NCI-H128 (cell line): ENCODE measurements at regions not wholly inside any gene's neighbourhood (a gene's known extent, or its start where the extent isn't known, plus 50 kb on each side); places are given as distances from the start of the nearest gene placed in this dataset.
"Not testable (repeated sequence)": the region's sequence is repeated elsewhere in the genome, so short reads cannot be mapped to it uniquely, and the experiment has no call there.

Experiments
- DNase-seq: peaks from one replicate; lab custom pipeline; 2025; ENCODE audit not compliant: unreplicated experiment; lab: John Stamatoyannopoulos, UW

DNA sequence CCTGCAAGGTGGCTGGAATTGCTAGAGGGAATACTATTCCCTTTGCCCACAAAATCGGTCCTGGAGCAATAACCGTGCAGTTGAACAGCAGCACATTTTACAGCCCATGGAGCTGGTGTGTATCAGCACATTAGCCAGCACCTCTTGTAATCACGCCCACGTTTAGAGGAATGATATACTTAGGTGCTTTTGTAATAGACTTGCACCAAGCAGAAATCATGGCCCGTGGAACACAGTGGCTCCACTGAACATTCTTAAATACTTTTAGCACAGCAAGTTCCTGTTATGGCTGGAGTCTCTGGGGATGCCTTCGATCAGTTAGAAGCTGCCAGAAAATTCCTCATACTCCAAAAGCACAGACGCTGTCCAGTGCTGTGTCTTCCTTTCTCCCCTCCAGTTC is 218.1 kb upstream of the FAM78B start:
- no peak for DNase-seq

GRCh38 chr1:166390366-166391033 is 223.7 kb upstream of the FAM78B start:
- no peak for DNase-seq

DNA sequence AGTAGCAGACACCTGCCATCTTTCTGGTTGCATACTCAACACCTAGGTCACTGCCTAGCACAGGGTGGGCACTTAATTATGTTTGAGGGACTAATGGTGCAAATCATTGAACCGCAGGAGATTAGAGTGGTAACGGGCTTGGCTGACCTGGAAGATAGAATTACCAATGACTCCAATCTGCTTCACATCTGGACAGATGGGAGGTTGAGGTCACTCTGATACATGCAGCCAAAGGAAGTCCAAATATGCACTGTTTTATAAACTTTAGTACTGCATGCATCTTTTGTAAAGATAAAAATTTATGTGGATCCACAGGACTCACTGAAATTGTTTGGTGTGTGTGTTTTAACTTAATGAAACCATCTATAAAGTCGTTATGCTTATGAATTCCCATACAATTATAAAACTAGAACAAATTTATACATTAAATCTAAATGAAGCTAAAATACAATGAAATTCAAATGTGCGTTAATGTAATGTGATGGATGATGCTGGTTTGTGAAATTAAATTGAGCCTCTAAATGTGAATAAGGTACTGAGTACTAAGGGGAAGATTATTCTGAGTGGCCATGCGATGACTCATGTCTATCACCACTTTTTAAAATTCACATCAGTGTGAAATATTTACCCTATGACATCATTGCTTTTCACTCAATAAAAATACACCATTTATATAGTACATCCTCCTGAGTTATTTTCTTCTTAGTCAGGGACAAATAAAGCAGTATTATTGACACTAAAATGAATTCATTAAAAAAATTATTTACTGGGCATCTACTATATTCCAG is 224.7 kb upstream of the FAM78B start:
- no peak for DNase-seq

DNA sequence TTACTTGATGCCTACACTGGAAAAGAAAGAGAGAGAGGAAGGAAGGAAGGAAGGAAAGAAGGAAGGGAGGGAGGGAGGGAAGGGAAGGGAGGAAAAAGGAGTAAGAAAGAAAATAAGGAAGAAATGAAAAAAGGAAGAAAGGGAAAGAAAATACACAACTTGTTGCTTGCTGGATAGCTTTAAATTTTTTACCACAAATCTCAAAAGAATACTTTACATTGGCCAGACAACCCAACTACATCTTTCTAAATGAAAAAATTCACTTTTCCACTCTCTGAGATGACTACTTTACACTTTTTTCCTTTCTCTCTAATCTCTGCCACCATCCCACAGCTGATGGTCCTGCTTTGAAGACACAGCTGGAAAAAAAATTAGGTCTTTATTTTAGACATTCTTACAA is 228.9 kb upstream of the FAM78B start:
- DNase-seq: no peak

DNA sequence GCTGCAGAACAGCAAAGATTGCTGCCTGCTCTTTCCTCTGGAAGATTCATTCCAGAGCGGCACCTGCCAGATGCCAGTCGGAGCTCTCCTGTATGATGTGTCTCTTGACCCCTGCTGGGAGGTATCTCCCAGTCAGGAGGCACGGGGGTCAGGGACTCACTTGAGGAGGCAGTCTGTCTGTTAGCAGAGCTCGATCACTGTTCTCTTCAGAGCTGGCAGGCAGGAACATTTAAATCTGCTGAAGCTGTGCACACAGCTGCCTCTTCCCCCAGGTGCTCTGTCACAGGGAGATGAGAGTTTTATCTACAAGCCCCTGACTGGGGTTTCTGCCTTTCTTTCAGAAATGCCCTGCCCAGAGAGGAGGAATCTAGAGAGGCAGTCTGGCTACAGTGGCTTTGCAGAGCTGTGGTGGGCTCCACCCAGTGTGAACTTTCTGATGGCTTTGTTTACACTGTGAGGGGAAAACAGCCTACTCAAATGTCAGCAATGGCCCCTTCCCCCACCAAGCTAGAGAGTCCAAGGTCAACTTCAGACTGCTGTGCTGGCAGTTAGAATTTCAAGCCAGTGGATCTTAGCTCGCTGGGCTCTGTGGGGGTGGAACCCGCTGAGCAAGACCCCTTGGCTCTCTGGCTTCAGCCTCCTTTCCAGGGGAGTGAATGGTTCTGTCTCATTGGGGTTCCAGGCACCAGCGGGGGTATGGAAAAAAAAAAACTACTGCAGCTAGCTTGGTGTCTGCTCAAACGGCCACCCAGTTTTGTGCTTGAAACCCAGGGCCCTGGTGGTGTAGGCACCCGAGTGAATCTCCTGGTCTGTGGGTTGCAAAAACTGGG is 242.7 kb upstream of the FAM78B start:
- DNase-seq: not testable (repeated sequence)

GRCh38 chr1:166410083-166410385 is 243.2 kb upstream of the FAM78B start:
- no peak for DNase-seq

DNA sequence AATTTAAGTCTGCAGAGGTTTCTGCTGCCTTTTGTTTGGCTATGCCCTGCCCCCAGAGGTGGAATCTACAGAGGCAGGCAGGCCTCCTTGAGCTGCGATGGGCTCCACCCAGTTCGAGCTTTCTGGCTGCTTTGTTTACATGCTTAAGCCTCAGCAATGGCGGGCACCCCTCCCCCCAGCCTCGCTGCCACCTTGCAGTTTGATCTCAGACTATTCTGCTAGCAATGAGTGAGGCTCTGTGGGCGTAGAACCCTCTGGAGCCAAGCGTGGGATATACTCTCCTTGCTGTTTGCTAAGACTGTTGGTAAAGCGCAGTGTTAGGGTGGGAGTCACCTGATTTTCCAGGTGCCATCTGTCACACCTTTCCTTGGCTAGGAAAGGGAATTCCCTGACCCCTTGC is 250.0 kb upstream of the FAM78B start:
- DNase-seq: not testable (repeated sequence)

DNA sequence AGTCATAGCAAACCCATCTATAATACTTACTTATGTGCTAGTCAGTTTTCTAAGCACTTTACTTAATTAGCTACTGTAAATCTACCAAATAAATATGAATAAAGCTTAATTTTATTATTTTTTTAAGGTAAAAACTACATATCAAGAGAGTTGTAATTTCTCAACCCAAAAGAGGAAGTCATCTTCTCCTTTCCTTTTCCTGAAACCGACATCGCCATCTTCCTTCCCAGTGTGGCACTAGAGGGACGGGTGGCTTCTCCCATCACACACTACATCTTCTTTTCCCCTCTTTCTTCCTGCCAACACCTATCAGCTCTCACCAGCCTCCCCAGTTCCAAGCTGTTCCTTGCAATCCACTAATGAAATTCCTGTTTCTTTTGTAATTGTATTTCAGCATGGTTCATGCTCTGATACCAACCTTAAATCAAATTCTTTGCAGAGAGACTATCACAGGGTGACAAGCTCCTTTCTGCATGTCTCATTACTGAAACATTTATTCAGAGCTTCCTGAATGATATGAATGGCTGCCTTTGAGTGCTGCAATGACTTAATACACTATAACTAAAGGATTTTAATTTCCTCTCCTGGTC is 251.6 kb upstream of the FAM78B start:
- no peak for DNase-seq

- not testable (repeated sequence) for DNase-seq
These were observed 255.8 kb upstream of the FAM78B start for GRCh38 chr1:166422586-166422985.

- no peak for DNase-seq
These were observed 265.9 kb upstream of the FAM78B start for GRCh38 chr1:166432655-166433054.

DNA sequence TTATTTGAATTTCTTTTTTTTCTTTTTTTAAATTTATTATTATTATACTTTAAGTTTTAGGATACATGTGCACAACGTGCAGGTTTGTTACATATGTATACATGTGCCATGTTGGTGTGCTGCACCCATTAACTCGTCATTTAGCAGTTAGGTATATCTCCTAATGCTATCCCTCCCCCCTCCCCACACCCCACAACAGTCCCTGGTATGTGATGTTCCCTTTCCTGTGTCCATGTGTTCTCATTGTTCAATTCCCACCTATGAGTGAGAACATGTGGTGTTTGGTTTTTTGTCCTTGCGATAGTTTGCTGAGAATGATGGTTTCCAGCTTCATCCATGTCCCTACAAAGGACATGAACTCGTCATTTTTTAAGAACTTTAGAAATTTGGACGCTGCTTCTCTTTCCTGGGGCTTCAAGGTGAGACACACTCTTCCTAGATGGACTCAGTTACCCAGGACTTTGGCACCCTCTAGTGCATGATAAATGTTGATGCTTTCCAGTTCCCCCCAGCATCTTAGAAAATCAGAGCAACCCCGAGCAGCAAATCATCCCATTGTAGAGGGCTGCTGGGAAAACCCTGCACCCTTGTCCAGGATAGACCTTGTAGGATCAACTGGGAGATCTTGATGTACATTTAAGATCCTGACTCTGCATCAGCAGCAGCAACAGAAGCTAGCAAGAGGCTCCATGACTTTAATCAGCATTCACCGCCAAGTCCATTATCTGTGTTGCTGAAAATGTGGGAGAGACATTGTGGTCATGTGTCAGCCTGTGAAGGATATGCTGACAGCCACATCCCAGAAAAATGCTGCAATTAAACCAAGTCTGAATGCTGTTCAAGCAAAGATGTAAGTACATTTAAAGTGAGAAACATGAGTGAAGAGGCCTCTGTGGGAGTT is 266.9 kb upstream of the FAM78B start:
- peak; percentile 4 for DNase-seq

DNA sequence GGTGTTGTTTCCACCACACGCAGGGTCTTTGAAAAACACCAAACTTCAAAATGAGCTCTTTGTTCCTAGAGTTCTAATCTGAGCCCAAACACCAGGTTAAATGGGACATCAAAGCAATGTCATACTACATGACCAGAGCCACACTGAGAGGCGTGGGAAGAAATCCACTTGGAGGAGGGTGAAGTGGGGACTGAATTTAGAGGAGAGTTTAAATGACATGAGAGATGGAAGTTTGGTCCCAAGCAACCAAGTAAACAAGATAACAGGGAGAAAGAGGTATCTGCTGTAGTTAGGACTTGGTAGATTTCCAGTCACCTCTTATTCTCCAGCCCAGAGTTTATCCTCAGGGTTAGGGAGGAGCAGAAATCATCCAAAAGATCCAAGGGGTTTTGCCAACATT is 290.9 kb upstream of the FAM78B start:
- DNase-seq: no peak

GRCh38 chr1:166464333-166464732 is 297.5 kb upstream of the FAM78B start:
- no peak for DNase-seq

- DNase-seq: no peak
These were observed 303.2 kb upstream of the FAM78B start for GRCh38 chr1:166470014-166470413.

DNA sequence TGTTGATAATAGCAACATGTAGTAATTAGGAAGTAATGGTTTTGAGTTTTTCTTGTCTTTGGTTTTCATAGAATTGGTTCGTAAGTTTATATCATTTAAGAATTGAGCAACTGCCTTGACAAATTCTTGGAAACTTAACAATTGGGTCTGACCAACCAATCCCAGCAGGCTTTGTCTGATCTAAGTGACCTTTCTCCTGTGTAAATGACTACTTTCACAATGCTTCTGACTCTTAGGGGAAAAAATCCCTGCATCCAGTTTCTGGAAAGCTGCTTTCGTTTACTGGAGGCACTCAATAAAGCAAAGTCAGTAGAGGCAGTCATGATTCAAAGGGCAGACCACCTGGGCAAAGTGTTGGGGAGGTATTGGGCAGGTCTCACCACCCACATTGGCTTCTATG is 303.6 kb upstream of the FAM78B start:
- no peak for DNase-seq

- no peak for DNase-seq
These were observed 304.6 kb upstream of the FAM78B start for GRCh38 chr1:166471359-166471758.

DNA sequence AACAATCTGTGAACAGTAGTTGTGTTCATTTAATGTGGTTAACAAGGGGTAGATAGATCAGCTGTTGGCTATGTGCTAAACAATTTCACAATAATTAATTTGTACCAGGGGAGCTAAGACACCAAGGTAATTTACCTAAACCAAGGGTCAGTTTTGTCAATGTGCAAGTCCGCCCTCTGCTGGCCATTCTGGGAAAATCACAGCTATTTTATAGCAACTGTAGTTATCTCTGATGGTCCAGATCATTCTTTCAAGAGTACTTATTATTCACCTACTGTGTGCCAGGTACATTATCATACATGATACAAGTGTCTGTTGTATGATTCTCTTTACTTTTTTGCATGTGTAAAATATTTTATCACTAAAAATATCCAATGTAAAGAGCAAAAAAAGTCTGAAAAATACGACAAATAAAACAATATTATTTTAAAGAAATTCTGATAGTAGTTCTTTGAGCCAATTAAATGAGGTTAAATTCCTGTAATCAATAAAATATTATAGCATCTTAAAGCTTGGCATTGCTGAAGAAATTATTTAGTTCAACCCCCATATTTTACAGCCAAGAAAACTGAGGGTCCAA is 312.3 kb upstream of the FAM78B start:
- peak; percentile 27 for DNase-seq

DNA sequence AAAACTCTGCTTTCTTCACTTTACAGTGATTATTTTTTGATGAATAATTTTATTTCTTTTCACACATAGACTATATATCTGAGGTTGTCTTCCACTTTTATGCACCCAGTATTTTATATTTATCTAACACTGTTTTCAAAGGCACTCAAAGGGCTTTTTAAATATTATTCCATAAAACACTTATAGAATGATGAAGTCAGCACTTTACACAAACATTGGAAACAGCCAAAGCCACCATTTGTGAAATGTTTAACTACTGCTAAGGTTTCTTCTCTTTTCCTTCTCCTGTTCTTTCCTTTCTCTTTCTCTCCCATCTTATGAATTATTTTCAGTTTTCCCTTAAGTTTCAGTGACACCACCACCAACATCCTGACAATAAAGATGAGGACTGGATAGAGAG is 317.7 kb upstream of the FAM78B start:
- DNase-seq: no peak

- DNase-seq: no peak
These were observed 318.1 kb upstream of the FAM78B start for GRCh38 chr1:166484871-166485270.

DNA sequence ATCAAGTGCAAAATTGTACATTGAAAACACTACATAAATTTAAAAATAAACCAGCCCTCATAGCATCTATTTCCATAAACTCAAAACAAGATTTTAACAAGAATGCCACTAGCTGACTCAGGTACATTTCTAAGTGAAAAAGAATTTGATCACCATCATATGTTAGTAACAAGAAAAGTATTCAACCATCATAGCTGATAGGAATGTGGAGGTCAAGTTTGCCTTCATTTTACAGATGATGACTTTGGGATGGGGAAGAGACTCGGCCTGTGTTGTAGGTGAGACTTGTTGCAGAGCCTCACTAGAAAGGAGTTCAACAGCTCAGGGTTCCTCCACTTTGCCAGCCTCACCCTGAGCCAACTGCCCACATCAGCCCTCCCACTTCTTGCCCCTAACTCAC is 318.8 kb upstream of the FAM78B start:
- no peak for DNase-seq
